Stimulated activated CD4-positive, alpha-beta T cell treated with anti-CD3 and anti-CD28 coated beads, Interleukin-2, amount 100 ng/mL, for 48 hours (primary cell): ENCODE measurements at regions not wholly inside any gene's neighbourhood (a gene's known extent, or its start where the extent isn't known, plus 50 kb on each side); places are given as distances from the start of the nearest gene placed in this dataset.

Experiments
- DNase-seq, 2 donors: peaks; one replicate each; pipeline ENCODE4 v3.0.0-alpha.2; 2020

DNA sequence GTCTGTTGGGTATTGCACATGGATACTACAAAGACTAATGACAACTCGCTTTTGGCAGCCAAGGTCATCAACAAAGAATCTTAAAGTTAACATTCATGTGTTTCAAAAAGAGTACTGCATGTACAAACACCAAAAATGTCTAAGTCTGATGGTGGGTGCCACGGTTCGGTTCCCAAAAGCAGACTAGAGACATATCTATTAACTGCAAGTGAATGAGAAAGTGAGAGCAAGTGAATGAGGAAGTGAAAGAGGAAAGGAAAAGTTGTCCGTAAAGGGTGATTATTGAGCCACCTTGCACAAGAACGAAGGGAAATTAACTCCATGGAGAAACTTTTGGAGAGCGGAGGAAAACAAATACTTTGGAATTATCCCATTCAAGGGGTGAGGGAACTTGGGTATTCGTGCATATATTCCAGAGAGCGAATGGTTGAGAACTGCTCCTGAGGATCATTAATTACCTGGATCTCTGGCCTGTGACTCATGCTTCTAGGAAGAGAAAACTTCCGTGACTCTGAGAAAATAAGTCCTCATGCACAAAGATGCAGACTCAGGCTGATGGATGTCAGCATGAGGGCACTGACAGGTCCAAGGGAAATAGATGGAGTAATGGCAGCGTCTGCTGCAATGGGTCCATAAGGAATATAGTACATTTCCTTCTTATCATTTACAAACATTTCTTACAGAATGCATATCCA, 336.5 kb upstream of the TGFBR2 start:
- no peak for DNase-seq

DNA sequence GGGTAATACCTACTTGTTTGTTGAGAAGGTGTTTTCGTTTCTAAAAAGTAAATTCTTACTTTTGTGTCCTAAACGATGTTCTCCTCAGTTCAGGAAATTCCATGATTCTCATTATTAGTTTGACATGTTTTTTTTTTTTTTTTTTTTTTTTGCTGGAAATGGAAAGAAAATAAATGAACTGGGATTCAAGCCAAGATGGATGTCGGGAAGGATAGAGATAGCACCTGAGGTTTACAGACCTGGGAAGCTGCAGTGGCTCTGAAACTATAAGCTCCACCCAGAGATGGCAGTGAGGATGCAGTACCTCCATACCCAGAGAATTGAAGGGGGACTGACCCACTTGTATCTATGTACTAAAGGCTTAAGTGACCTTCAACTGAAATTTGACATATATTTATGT, 334.6 kb upstream of the TGFBR2 start:
- DNase-seq = no peak

DNA sequence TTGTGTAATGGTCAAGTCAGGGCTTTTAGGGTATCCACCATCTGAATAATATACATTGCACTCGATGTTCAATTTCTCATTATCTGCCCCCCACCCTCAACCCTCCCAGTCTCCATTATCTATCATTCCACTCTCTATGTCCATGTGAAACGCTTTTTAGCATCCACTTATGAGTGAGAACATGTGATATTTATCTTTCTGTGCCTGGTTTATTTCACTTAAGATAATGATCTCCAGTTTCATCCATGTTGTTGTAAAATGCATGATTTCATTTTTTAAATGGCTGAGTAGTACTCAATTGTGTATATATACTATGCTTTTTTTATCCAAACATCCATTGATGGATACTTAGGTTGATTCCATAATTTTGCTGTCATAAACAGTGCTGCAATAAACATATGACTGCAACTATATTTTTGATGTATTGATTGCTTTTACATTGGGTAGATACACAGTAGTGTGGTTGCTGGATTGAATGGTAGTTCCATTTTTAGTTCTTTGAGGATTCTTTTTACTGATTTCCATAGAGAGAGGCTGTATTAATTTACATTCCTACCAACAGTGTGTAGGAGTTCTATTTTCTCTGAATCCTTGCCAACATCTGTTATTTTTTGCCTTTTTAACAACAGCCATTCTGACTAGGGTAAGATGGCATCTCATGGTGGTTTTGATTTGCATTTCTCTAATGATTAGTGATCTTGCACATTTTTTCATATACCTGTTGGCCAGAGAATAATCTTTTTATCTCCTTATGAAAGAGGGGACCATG, 332.9 kb upstream of the TGFBR2 start:
- no peak for DNase-seq

DNA sequence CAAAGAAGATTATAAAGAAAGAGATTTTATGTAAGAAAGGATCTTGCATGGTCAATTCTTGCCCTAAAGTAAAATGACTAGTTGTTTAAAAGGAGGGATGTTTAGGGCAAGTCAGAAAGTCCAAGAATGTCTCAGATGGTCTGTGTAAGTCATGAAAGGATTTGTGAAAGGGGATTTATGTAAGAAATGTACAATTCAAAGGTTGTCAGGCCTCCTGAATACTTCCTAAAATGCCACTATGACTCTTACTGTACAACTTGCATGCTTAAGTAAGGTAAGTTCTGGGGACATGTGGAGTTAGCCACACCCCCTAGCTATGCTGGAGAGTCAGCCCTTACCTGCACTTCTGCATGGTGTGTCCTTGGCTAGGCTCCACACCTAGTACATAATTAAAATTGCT, 328.9 kb upstream of the TGFBR2 start:
- DNase-seq = no peak

DNA sequence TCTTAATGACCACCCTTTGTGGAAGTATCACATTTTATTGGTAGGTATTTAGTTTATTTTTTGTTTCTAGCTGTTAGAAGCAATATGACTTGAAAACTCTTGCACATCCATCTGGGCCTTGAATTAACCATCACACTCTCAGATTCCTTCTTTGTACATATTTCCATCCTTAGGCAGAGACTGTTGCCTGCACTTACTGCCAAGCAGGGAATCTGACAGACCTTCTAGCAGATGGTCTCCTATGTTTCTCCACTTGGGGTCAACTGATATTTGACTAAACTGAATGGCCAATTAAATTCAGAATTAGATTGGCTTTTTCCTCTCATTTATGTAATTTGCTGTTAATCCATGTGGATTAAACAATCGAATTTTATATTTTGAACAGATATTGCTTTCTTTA, 324.9 kb upstream of the TGFBR2 start:
- no peak for DNase-seq

DNA sequence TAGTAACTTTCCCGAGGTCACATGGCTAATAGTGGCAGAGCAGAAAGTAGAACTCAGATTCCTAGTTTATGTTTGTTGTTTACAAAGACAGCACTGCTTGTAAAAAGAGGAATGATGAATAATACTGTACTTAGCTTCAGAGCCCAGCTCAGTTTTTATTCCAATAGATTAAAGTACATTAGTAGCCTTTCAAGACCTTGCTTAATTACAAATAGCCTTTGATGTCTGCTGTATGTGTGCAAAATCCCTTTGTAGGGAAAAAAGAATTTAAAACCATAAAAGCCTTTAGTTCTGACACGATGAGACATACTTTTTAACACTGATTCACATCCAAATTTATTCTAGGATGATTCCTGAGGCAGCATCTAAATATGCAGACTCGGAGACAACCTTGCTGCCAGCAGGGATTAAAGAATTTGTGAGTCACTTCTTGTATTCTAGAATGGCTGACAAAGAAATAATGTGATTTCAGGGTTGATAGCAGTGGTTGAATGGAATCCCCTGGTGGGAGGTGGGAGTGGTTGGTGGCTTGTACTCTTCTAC, 324.2 kb upstream of the TGFBR2 start:
- no peak for DNase-seq

DNA sequence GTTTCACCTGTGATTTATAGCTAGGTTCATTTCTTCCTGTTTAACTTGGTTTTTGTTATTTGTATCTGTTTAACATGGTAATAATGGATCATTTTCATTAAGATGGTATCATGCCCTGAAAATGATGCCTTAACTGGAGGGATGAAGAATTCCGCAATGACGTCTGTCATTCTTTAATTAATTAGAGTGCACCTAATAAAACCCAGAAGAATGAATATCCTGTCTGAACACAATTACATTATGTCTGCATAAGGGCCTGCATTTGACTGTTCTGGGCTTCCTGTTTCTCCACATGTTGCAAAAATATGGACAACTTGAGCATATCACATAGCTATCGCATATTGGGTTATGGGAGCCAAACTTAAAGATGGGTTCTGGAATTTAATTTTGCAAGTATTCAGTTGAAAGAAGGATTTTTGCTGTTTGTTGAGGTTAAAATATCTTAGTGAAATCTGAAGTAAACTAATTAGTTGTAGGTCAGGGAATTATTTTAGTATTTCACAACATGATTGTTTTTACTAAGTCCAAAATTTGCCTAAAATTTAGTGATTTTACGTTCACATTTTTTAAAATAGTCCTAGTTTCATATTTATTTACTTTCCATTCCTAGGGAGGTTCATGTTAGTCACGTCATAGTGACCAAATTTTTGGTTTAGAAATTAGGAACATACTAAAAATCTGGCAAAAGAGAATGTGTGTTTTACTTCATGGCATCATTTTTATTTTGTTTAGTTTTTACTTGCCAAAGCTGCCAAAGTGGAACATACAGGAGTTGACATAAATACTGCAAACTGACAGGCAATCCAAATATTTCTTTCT, 321.0 kb upstream of the TGFBR2 start:
- DNase-seq = no peak

DNA sequence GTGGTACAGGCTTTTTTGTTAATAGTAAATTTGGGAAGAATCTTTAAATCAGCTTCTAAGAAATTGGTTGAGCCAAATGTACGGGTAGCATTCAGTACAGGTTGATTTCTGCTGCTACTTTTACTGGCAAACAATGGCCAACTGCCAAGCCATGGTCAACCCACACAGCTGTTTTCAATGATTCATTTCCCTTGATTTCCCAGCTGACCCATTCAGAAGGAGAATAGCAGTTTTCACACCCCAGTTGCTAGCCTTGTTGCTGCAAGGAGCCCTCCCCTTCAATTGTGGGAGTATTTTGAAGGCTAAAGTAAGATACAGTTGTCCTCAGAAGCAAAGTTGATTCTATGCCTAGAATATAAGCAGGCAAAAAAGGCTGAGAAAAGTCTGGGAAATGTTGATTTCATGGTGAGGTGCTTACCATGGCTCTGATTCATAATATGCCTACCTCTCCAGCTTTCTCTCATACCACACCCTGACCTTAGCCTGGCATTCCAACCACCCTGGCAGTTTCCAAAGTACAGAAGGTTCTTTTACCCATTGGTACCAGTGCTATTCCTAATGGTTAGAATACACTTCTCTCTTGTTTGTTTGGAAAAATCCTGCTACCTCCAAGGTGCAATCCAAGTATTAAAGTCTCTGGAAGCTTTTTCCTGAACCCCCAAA, 320.3 kb upstream of the TGFBR2 start:
- no peak for DNase-seq

DNA sequence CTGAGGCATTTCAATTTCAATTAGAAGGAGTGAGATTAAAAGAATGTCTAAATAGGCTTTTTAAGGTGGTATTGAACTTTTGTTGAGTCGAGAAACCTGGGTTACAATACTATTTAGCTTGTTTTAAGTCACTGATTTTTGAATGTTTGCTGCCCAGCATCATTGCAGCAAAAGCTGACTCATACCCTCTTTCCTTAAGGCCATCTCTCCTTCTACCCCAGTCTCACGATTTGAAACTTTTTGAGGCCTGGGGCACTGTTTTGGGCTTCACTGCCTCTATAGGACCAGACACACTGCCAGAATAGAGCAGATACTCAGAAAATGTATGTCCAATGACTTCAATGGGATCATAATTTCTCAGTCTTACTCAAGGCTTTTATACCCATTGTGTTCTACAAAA, 319.6 kb upstream of the TGFBR2 start:
- DNase-seq = no peak

DNA sequence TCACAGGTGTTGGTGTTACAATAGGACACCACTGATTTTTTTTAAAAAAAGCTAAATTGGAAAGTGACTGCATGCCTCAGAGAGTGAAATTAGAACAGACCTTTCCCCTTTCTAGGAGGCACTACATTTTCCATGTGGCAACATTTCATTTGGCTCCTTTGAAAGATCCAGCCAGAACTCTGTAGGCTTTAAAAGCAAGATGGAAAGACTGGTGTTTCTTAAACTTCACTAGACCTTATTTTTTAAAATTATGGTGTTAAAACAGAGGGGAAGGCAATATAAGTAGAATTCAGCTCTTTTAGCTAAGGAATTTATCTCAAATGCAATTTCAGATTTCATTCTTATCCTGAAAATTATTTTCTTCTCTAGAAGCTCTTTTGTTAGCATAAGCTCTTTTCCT, 317.6 kb upstream of the TGFBR2 start:
- DNase-seq = no peak

DNA sequence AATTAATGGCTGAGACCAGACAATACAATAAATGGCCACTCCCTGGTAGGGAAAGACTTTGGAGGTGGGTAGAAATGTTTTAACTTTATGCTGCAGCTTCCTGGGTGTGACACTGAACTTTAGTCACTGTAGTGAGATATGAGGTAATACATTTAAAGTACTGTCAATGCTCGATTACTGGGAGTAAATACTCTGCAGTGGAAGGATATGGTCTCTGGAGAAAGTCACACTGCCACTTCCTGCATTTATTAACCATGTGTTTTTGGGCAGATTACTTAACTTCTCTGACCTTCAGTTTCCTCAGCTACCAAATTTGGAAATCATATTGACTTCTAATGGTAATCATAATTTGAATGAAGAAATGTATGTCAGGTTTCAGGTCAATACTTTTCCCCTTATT, 317.1 kb upstream of the TGFBR2 start:
- DNase-seq = no peak

DNA sequence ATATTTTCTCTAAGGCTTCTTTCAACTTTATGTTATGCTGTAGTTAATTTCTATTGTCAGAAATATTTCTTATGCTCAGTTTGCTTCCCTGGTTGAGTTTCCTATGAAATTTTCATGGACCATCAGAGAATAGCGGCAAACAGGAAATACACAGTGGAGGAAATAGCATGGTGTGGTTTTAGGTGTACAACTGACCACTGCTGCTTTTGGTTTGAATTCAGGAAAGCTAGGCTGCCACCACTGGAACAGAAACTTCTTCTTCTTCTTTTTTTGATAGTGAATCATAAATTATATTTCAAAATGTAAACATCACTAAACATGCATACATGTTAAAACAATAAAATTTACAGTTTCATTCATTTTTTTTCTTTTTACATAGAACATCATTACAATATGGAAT, 316.6 kb upstream of the TGFBR2 start:
- no peak for DNase-seq

DNA sequence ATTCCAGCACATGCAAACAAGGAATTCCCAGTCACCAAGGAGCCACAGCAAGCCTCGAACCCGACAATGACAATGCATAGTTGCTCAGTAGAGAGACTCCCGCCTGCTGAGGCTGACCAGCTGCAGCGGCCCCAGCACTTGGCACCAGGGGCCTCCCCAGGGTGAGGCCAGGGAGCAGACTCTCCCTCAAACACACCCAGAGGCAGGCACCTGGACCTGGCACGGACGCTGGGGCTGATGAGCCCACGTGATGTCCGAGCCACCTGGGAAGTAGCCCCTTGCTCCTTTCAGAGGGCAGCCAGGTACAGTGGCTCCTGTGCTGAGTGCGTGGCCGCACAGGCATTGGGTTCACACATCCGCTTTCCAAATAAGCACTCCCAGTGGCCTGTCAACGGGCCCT, 315.9 kb upstream of the TGFBR2 start:
- no peak for DNase-seq

DNA sequence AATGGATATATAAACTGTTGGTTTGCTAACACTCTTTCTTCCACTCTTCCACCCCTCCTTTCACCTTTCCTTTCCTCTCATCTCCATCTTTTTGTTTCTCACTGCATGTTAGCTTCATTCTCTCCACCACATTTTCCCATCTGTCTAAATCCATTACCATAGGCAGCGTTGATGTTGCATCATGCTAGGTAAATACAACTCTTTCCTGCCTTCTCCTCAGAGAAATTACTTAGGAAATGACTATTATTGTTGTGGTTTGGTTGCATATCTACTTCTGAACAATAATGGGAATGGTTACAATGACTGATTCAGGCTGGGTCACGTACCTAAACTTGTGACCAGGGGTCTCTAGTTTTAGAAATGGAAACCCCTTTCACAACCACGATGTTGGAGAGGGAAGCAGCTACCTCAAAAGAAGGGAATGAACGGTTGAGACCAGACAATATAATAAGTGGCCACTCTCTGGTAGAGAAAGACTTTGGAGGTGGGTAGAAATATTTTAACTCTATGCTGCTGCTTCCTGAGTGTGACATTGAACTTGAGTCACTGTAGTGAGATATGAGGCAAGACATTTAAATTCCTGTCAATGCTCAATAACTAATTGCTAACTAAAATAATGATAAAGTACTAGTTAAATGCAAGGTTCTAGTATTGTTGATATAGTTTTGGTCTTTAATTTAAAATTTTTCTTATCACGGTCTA, 314.1 kb upstream of the TGFBR2 start:
- DNase-seq = no peak

DNA sequence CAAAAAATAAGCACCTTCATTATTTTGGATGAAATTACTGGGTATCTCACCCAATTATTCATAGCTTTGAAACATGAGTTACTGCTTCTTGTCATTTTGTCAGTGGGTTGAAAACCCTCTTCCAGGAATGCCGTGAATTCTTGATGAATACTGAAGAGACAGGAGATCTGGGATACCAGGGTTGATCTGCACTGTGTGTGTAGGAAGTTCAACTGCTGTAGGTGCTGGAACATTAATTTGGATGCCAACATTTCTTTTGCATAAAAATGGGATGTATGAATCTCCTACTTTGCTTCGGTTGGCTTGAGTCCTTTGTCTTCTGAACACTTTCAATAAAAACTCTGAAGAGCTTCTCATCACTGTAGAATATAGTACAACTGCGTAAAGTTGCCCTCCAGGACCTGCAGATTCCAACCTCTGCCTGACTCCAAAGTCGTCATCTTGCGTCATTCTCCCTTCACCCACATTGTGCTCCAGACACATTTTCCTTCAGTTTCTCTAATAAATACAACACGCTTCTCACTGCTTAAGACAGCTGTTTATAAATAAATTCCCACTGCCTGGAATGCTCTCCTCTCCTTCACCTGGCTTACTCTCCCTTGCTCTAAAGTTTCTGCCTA, 312.7 kb upstream of the TGFBR2 start:
- no peak for DNase-seq

DNA sequence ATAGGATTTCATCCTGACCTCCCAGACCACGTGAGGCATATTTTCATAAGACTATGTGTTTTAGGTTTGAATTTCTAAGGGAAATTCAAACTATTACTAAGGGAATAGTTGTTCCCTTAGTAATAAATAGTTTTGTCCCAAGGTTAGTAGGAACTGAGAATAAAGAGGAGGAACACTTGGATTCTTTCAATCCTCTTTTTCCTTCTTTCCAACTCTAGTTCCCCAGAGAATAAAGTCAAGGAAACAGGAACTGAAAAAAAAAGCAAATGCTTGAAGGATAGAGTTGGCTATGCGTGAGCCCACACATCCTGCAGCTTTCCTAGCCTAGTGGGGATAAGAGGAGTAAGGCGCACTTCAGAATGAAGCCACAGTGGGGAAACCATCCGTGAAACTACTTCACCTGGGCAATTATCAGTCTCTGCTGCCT, 312.1 kb upstream of the TGFBR2 start:
- DNase-seq = no peak

DNA sequence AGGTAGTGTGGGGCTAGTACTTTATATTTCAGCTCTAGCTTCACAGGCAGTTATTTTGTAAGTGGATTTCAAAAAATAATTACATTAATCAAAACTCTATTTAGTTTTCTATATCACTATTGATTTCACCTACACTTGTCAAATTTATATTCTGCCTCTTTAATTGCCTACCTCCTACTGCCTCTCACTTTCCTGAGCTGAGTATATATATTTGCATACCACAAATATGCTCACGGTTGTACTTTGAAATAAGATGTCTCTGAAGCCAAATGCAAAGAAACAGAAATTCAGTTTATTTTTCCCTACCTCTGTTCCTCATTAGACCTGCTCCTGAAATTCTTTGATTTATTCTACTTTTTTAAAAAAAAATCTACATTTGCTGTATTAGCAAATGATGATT, 309.3 kb upstream of the TGFBR2 start:
- DNase-seq = no peak

DNA sequence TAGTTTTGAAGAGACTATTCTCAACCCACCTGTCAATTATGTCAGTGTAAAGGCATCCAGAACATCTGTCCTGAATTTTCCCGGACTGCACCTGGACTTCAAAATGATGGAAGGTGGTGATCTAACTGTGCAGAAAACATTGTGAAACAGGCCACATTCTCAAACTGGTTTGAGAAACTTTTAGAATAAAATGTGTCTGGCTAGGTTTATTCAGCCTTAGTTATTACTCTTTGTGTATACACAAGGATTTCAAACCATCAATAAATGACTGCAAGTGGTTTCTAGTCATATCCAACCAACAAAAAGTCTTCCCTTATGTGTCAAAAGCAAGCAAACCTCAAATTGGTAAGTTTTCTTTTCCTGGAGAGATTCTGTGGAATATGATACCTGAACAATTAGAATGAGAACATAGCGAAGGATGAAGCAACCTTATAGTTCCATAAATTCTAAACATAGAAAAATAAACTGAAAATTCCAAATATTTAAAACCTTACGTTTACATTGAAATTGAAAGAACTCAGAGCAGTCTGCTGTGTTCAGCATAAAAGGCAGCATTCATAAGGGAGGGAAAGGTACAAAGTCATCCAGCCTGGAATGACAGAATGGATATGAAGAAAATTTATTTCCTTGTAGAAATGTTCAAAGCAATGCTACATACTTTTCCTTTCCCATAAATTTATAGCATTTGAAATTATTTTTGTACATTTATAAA, 306.6 kb upstream of the TGFBR2 start:
- DNase-seq = no peak

DNA sequence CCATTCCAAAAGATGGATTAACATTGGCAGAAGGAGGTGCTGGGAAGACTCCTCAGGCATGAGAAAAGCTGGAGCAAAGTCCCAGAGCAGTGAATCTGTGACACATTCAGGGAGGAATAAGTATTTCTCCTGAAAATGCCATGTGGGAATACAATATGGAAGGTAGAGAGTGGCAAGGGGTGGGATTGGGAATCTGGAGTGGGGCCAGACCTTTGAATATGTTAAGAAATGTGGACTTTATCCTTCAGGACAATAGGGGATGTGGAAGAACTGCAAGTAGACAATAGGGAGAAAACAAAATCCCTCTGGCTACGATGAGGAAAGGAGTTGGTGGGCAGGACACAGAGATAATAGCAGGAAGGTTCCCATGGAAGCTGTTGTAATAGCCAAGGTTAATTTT, 305.6 kb upstream of the TGFBR2 start:
- DNase-seq = no peak

DNA sequence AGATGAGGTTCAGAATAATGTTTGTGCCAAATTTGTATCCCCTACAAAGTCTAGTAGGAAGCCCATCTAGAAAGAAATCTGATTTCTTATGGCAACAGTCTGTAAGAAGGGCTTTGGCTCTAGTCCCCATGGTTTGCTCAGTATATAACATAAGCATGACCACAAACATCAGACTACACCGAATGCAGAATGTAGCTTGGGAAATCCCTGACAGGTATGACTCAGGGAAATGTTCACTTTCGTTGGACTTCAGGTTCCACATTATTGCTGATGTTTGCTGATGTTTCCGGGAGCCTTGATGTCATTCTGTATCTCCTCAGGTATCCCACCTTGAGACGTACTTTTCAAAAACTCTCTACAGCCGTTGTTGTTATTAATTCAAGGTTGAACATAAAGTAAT, 304.4 kb upstream of the TGFBR2 start:
- DNase-seq = no peak

DNA sequence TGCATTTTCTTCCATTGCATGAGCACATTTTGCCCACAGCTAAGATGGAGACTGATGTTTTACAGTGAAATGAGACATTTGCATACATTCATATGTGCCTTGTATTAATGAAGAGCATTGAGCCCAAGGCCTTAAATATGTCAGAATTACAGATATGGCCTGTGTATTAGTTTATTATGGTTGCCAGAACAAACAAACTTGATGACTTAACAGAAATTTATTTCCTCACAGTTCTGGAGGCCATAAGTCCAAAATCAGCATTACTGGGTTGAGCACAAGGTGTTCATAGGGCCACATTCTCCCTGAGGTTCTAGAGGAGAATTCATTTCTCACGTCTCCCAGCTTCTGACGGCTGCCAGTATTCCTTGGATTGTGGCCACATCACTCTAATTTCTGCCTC, 302.6 kb upstream of the TGFBR2 start:
- no peak for DNase-seq
